ENCODE measurements at regions not wholly inside any gene's neighbourhood (a gene's known extent, or its start where the extent isn't known, plus 50 kb on each side); places are given as distances from the start of the nearest gene placed in this dataset.

- H3K27me3 ChIP-seq (replicated peaks; ENCODE audit: insufficient read depth) = no peaks in the 10 kb centered on the region
- H3K27ac ChIP-seq = no peak overlapping the region
- DNase-seq (ENCODE audit: low spot score) (no peak), ATAC-seq (ENCODE audit: insufficient number of reproducible peaks, low FRiP score, low read depth) (no peak)
- H3K36me3 ChIP-seq = no peaks in the 10 kb centered on the region
- H3K4me3 ChIP-seq = no peak overlapping the region
- H3K9me3 ChIP-seq = no peaks in the 10 kb centered on the region
- TF ChIP-seq, protein P1, sequence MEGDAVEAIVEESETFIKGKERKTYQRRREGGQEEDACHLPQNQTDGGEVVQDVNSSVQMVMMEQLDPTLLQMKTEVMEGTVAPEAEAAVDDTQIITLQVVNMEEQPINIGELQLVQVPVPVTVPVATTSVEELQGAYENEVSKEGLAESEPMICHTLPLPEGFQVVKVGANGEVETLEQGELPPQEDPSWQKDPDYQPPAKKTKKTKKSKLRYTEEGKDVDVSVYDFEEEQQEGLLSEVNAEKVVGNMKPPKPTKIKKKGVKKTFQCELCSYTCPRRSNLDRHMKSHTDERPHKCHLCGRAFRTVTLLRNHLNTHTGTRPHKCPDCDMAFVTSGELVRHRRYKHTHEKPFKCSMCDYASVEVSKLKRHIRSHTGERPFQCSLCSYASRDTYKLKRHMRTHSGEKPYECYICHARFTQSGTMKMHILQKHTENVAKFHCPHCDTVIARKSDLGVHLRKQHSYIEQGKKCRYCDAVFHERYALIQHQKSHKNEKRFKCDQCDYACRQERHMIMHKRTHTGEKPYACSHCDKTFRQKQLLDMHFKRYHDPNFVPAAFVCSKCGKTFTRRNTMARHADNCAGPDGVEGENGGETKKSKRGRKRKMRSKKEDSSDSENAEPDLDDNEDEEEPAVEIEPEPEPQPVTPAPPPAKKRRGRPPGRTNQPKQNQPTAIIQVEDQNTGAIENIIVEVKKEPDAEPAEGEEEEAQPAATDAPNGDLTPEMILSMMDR (IDR thresholded peaks at IDR 0.05) = no peak
- no peaks in the 10 kb centered on the region for H3K4me1 ChIP-seq (ENCODE audit: control insufficient read depth in 1 of 2, low read depth in 2 of 2)
Measured at GRCh38 chr12:114841557-114842251, 157.7 kb upstream of the TBX3 start.

DNA sequence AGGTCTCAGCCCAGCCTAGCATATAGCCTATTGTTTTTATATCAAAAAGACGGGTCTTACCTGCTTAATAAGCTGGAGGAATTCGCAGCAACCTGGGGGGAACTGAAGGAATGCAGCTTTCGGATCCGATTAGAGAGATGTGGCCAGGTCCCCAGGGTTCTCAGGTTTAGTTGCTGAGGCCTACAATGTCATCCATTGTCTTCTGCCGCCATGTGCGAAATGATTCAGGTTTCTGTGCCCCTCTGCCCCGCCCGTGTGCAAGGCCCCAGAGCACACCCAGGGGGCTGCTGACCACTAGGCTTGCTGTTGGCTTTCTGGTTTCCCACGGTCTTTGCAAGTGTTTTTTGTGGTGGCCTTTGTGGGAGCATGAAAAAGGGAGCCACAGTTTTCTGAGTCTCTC is 154.5 kb upstream of the TBX3 start:
- TF ChIP-seq, protein P1 (IDR thresholded peaks at IDR 0.05) = no peak
- ATAC-seq (ENCODE audit: insufficient number of reproducible peaks, low FRiP score, low read depth) (no peak), DNase-seq (ENCODE audit: low spot score) (no peak)
- no peak overlapping the region for H3K4me3 ChIP-seq
- H3K27me3 ChIP-seq (replicated peaks; ENCODE audit: insufficient read depth) = no peaks in the 10 kb centered on the region
- no peaks in the 10 kb centered on the region for H3K4me1 ChIP-seq (ENCODE audit: control insufficient read depth in 1 of 2, low read depth in 2 of 2)
- no peaks in the 10 kb centered on the region for H3K36me3 ChIP-seq
- H3K27ac ChIP-seq = no peak overlapping the region
- peaks cover 4% of the 10 kb centered on the region for H3K9me3 ChIP-seq

GRCh38 chr12:114836609-114837008 is 152.6 kb upstream of the TBX3 start:
- Histone ChIP-seq H3K36me3 (no peaks in the 10 kb centered on the region), H3K4me3 (no peak overlapping the region), H3K9me3 (peaks cover 4% of the 10 kb centered on the region), H3K27me3 (replicated peaks; ENCODE audit: insufficient read depth) (no peaks in the 10 kb centered on the region), H3K27ac (no peak overlapping the region), H3K4me1 (ENCODE audit: control insufficient read depth in 1 of 2, low read depth in 2 of 2) (no peaks in the 10 kb centered on the region)
- TF ChIP-seq, protein P1 (IDR thresholded peaks at IDR 0.05) = no peak
- no peak for ATAC-seq (ENCODE audit: insufficient number of reproducible peaks, low FRiP score, low read depth)
- no peak for DNase-seq (ENCODE audit: low spot score)

GRCh38 chr12:114835031-114835430 is 151.1 kb upstream of the TBX3 start:
- DNase-seq (ENCODE audit: low spot score) = no peak
- TF ChIP-seq, protein P1 (IDR thresholded peaks at IDR 0.05) = no peak
- ATAC-seq (ENCODE audit: insufficient number of reproducible peaks, low FRiP score, low read depth) = no peak

GRCh38 chr12:114834621-114835020 is 150.6 kb upstream of the TBX3 start:
- Histone ChIP-seq H3K4me1 (ENCODE audit: control insufficient read depth in 1 of 2, low read depth in 2 of 2) (no peaks in the 10 kb centered on the region), H3K4me3 (no peak overlapping the region), H3K9me3 (peaks cover 4% of the 10 kb centered on the region), H3K36me3 (no peaks in the 10 kb centered on the region), H3K27ac (no peak overlapping the region), H3K27me3 (replicated peaks; ENCODE audit: insufficient read depth) (no peaks in the 10 kb centered on the region)
- TF ChIP-seq, protein P1 (IDR thresholded peaks at IDR 0.05) = no peak
- DNase-seq (ENCODE audit: low spot score) = no peak
- no peak for ATAC-seq (ENCODE audit: insufficient number of reproducible peaks, low FRiP score, low read depth)

More at GRCh38 chr12:114835031-114835430, 151.1 kb upstream of the TBX3 start:
- H3K4me3 ChIP-seq = no peak overlapping the region
- no peak overlapping the region for H3K27ac ChIP-seq
- no peaks in the 10 kb centered on the region for H3K36me3 ChIP-seq
- peaks cover 4% of the 10 kb centered on the region for H3K9me3 ChIP-seq
- no peaks in the 10 kb centered on the region for H3K27me3 ChIP-seq (replicated peaks; ENCODE audit: insufficient read depth)
- H3K4me1 ChIP-seq (ENCODE audit: control insufficient read depth in 1 of 2, low read depth in 2 of 2) = no peaks in the 10 kb centered on the region

Data from thoracic aorta (tissue), 2 donors.